ENCODE measurements at regions not wholly inside any gene's neighbourhood (a gene's known extent, or its start where the extent isn't known, plus 50 kb on each side); places are given as distances from the start of the nearest gene placed in this dataset.

DNA sequence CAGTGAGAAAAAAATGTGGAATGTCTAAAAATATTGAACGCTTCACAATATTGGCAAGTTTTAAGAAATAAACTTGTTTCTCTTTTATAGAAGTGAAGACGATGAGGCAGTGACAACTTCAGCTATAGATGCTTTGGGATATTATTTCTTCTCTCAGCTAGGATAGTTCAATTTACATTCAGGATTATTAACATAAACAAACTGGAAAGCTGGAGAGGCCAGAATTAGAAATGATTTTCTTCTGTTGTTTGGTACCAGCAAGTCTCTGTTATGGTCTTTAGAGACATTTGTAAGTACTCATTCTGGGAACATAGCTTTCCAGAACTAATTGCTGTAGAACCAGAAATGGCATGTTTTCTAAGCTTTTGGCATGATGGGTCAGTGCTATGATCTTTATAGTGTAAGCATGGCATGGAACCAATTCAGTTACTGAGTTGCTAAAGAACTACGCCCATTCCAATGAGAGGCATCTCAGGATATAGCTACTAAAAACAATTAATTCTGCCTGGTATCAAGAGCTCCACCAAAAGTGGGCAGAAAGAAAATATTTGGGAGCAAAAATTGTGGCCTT is 599.5 kb upstream of the B3GALT2 start:
- DNase-seq (ENCODE audit: low spot score): no peak

DNA sequence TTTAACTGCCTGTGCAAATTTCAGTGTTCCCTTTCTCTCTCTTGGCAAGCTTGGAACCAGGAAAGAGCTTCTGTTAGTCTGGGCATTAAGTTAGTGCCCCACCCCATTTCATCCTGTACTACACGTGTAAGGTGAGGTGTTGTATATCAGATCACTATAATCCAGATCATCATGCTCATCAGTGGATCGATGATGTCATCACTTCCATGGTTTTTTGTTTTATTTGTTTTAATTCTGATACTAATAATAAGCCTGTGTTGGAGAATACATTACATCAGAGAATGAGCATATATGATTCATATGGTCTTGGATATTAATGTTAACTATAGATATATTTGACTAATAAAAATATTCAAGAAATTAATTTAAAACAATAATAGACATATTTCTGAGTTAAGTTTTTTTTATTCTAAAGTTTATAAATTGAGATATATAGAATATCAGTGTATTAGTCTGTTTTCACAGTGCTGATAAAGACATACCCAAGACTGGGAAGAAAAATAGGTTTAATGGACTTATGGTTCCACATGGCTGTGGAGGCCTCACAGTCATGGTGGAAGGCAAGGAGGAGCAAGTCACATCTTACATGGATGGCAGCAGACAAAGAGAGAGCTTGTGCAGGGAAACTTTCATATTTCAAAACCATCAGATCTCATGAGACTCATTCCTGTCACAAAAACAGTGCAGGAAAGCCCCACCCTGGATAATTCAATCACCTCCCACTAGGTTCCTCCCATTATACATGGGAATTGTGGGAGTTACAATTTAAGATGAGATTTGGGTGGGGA is 588.3 kb upstream of the B3GALT2 start:
- no peak for DNase-seq (ENCODE audit: low spot score)

DNA sequence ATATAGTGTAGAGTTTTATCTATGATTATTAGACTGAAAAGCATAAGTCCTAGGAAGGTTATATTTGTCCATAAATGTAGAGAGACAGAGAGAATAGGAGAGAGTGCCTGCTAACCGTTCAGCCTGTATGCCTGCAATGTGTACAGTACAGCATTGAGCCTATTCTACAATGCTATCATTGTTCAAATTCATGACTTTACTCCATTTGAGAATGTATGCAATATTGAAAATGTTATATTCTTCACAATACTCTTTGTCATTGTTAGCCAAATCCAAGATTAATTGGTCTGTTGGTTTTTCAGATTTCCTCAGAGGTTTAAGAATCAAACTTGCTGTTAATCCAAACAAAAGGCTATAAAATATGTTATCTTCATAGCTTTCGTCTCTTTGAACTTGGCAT is 585.2 kb upstream of the B3GALT2 start:
- DNase-seq (ENCODE audit: low spot score): no peak

DNA sequence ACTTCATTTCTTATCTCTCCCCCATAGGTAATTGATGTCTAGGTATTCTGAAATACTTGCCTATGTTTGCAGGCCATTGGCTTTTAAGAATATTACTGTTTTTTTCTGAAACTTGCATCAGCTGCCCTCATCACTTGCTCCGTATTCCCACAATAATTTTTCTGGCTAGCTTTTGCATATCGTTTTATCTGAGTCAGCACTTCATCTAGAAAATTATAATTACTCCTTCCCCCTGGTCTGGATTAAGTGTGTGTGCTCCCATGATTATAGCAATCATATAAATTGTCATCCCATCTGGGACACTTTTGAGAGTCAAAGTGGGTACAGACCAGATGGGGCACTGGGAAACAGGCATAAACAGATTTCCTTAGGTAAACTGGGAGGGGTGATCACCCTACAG is 583.2 kb upstream of the B3GALT2 start:
- no peak for DNase-seq (ENCODE audit: low spot score)

DNA sequence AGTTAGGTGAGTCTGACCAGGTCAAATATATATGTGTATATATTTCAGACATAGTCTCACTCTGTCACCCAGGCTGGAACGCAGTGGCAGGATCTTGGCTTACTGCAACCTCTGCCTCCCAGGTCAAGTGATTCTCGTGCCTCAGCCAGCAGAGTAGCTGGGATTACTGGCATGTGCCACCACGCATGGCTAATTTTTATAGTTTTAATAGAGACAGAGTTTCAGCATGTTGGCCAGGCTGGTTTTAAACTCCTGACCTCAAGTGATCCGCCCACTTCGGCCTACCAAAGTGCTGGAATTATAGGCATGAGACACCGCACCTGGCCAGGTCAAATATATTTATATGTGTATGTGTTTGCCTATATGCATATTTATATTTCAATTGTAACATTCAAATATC is 581.5 kb upstream of the B3GALT2 start:
- no peak for DNase-seq (ENCODE audit: low spot score)

DNA sequence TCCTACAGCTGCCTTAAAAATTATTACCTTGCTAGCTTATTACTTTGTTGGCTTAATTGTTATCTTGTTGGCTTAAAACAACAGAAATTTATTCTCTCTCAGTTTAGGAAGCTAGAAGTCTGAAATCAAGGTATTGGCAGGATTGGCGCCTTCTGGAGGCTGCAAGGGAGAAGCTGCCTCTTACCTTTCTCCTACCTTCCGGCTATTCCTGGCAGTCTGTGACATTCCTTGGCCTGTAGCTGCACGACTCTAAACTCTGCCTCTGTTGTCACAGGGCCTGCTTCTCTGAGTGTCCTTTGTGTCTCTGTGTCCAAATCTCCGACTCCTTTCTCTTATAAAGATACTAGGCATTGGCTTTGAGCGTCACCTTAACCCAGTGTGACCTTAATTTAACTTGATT is 579.9 kb upstream of the B3GALT2 start:
- DNase-seq (ENCODE audit: low spot score): no peak

DNA sequence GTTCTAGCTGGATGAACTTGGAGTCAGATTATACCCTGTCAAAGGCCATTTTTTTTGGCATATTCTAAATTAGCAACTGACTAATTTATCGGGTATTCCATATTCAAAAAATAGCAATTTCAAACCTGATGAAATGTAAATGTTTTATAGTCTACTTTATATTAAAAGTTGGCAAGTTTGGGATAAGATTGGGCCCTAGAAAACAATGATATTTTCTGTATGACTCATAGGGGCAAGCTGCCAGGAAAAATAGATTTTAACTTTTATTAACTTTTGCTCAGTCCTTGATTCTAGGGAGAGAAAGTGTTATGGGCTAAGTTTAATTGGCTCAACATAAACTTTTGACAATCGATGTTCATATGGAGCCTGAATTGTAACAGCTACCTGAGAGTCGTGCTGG is 576.9 kb upstream of the B3GALT2 start:
- DNase-seq (ENCODE audit: low spot score): no peak

DNA sequence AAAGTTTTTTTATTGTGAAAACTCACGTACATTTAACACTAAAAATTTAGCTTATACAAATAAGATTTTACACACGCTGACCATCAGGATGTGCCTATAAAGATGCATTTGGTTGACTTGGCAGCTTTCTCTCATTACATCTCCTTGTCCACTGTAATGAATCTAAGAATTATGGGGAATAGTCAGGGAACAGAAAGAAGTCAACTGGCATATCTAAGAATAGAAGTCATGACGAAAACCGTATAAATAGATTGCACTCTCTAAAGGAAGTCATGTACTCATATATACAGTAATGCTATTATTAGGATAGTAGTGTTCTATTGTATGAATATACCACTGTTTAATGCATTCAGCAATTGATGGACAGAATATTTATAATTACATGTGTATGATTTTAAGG is 575.8 kb upstream of the B3GALT2 start:
- DNase-seq (ENCODE audit: low spot score): no peak

DNA sequence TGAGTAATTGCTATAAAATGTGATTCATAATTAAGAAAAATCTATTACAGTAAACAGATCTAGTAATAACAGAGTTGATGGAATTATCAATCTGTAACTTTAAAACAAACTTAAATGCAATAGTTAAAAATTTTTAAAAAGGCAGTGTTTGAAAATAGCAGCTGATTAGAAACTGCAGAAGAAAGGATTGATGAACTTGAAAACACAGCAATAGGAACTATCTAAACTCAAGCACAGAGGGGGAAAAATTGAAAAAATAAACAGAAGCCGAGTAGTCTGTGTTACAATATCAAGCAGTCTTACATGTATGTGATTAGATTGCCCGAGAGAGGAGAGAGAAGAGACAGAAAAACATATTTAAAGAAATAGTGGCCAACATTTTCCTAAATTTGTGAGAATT is 569.0 kb upstream of the B3GALT2 start:
- DNase-seq (ENCODE audit: low spot score): no peak

DNA sequence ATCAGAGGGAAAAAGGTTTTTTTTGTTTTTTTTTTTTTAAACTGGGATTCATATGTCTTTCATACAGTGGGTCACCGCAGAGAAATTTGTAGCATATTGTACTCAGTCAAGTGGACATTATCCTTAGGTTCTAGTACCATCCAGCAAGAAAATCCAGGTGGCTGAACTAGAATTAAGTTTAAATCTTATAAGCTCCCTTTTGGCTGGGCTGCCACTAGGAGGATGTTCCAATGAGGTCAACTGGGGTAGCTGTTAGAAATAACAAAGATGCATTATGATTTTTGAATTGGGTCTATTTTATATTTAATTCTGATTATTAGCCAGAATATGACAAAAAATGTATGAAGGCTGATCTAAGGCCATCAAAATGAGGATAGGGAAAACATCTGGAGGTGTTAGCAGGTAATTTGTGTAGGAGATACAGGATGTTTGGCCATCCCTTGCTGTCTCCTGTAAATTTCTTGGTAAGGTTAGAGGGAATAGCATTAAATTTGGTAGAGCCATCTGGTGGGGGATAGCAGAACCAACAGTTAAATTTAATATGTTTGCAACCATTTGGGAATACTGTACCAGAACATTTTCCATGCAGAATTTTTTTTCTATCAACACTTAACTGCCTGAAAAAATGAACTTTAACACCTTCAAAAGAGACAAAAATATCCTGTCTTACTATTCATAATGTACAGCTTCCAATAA is 568.5 kb upstream of the B3GALT2 start:
- DNase-seq (ENCODE audit: low spot score): no peak

DNA sequence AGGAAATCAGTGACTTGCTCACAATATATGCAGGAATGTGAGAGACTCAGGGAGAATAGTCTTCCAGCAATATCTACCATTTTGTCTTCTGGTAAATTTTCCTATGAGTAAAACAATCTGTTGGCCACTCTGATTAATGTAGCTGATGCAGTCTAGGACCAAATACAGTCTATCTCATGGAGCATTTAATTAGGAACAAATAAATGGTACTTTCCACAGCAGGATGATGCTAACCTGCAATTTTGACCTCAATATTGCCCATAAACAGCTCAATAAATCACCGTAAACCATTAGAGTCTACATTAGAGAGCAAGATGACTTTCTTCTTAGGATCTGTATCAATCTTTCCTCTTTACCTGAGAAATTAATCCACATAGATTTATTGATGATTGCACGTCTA is 567.7 kb upstream of the B3GALT2 start:
- DNase-seq (ENCODE audit: low spot score): no peak

DNA sequence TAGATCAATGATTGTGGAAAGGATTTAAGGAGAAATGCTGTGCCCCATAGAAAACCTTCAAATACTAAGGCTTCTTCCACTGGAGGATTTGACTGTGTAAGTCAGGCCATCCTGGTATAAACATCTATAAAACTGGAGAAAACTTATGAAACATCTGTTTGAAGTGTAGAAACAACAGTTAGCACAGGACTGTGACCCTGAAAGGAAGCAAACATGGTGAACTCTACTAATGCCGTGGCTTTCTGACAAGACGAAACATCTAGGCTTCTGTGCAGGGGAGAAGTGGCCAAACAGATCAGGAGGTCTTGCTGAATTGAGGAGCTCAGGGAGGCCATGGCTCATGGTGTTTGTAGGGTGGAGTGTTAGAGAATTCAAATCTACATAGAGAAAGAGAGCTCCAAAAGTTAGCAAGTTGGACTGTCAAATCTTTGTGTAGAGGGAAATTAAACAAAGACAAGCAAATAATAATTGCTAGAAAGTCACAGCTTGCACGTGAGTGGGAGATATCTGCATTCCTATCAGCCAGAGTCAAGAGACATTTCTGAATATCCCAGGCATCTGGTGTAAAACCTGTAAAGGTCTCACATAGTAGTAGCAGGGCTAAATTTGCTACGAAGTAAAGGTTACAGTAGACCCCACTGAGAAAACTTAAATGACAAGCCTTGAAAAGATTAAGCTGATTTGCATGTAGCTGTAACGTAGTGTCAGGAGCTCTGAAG is 566.8 kb upstream of the B3GALT2 start:
- DNase-seq (ENCODE audit: low spot score): no peak

DNA sequence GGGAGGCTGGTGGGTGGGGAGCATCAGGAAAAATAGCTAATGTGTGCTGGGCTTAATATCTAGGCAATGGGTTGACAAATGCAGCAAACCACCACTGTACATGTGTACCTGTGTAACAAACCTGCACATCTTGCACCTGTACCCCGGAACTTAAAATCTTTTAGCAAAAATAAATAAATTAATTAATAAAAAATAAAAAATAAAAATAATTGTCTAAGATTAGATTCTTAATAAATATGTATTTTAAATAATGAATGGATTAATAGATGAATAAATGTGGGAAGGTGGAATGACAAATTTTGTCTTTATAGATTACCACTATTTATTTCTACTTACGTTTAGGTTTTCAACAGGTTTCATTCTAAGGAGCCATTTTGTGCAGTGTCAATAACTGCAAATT is 563.5 kb upstream of the B3GALT2 start:
- DNase-seq (ENCODE audit: low spot score): no peak

DNA sequence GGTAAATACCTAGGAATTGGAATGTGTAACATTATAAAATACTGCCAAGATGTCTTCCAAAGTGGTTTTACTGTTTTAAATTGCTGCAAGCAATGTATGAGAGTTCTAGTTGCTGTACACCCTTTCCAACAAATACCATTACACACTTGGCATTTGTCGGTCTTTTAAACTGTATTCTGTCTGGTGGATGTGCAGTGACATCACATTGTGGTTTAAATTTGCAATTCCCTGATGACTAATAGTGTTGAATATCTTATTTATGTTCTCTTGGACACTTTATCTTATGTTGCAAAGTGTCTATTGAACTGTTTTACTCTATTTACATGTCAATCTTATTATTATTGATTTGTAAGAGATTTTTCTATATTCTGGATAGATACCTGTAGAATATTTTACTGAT is 561.2 kb upstream of the B3GALT2 start:
- DNase-seq (ENCODE audit: low spot score): no peak

DNA sequence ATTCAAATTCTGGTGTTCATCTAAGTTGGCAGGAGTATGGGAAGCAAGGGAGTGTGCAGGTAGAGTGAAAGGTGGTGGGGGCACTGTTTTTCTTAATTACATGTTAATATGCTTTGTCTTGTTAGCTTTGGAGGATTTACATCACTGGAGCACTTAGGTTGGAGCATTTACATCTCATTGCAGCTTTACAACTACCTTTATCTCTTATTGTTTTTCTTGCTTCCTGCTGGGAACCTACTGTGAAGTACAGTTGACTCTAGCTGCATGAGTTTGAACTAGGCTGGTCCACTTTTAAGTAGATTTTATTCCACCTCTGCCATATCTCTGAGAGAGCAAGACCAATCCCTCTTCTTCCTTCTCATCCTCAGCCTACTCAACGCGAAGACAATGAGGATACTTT is 554.8 kb upstream of the B3GALT2 start:
- DNase-seq (ENCODE audit: low spot score): no peak

DNA sequence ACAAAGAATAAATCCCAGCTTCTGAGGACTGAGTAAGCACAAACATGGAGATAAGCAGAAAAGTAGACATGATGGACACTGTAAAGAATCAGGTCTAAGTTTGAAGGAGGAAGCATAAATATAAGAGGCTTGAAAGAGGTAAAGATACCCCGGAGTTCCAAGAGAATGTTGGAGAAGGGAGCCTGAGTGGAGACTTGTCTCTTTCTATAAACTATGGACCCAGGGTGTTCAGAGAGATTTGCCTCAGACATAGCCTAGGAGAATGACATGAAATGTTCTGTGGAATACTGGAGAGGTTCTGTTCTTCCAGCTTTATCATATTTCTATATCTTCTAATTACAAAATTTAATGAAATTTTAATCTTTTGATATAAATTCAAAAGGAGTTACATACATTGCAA is 554.3 kb upstream of the B3GALT2 start:
- no peak for DNase-seq (ENCODE audit: low spot score)

DNA sequence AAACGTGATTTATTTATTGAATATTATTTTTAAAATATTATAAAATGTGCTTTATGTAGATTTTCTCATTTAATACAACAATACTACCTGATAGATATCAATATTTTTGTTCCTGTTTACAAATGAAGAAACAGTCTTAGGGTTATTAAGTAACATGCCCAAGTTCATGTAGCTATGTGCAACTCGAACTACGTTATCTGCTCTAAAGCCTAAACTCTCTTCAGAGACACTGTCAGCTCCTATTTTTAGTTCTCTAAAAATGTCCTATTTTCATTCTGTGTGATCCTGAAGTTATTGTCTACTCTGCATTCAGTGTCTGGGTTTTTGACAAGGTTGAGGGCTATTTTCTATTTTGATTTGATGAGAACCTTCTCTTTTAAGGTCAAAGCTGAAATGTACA is 550.1 kb upstream of the B3GALT2 start:
- DNase-seq (ENCODE audit: low spot score): no peak

DNA sequence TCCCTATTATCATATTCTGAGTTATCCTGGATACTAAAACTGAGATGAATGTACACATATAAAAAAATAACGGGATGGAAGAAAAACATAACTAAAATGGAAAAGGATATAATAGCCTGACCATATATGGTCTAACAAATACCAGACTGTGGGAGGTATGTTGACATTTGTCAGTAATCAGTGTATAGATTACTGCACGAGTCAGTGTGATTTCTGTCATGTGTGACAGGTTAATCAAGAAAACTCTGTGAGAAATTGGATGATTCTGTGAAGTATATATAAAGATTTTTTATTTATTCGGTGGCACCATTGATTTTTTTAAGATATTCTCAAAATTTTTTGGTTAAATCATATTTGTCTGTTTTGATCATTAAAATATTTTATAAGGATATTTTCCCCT is 547.3 kb upstream of the B3GALT2 start:
- no peak for DNase-seq (ENCODE audit: low spot score)

DNA sequence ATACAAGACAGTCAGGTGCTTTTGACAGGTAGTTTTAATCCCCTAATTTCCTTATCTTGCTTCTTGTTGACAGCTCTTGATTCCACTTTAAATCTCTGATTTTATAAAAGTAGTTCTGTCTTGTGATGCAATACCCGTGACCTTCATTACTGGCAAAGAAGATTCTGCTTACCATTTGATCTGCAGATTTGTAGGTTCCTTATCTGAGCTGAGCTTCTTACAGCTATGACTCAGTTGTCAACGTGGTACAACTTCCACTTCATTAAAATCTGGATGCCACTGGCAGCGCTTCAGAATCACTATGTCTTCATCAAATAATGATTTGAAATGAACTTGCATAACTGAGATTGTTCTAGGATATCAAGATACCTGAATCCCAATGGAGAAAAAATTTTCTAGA is 543.6 kb upstream of the B3GALT2 start:
- no peak for DNase-seq (ENCODE audit: low spot score)

DNA sequence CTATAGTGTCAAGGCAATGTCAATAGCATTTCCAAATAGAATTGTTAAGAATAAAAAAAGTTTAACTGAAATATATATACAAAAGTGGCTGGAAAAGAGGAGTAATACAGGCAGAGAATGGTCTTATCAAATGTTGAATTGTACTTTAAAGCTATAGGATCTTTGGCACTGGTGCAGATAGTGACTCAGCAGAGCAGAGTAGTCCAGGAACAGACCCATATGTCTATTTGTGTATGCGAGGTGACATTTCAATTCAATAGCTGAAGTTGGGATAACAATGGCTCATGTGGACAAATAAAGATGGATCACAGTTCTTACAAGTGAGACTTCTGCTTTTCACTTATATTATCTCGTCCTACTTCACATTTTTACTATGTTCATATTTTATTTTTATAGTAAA is 543.0 kb upstream of the B3GALT2 start:
- DNase-seq (ENCODE audit: low spot score): no peak

DNA sequence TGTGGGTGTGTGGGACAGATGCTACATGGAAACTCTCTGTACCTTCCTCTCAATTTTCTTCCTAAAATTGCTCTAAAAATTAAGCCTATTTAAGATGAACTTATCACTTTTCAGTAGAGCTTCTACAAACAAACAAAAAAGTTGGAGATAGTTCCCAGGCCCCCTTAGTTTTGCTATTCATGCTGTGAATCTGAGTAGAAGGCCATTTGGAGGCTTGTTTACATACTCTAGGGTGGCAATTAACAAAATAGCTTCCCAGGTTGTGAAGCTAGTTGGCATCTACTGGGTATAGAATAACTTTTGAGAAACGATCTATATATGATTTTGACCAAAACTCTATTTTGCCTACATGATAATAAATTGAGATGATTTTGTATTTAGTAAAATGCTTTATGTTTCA is 541.4 kb upstream of the B3GALT2 start:
- no peak for DNase-seq (ENCODE audit: low spot score)

DNA sequence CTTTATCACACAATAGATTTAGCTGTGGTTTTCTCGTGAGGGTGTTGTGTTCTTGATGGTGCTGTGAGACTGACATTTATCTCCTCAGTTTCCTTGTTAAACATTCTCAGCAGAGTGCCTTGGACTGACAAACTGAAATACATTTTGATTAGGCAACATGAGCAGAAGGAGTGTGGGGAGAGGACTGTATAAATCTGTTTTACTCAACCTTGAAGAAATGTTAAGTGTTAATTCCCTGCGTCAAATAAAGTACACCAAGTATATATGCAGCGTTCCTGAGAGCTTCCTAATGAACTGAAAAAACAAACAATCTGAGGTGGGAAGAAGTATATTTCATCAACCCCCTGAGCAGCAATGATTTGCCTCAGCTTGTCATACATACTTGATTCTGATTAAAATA is 540.3 kb upstream of the B3GALT2 start:
- no peak for DNase-seq (ENCODE audit: low spot score)

DNA sequence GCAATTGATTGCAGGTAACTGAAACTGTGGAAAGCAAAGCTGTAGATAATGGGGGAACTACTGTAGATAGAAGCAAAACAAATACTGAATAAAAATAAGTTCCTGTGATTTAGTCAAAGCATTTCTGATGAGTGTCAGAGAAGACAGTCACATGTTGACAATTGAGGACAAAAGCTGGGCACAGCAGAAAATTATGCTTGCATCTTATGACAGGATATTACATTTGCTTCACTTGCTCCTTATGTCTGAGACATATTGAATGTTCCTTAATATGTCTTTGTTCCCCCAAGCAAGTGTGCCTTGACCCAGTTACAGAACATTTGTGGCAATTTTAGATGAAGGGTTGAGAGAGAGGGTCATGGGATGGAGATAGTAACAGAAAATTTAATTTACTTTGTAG is 526.0 kb upstream of the B3GALT2 start:
- no peak for DNase-seq (ENCODE audit: low spot score)
